Immature natural killer cell (primary cell): ENCODE measurements at regions not wholly inside any gene's neighbourhood (a gene's known extent, or its start where the extent isn't known, plus 50 kb on each side); places are given as distances from the start of the nearest gene placed in this dataset.

ENCODE experiments used
- DNase-seq, 3 donors: peaks; one replicate each; pipeline ENCODE4 v3.0.0; 2022; ENCODE audit warnings: mixed read lengths in 1 of 3
- H3K27ac Mint-ChIP-seq, 6 donors: one replicate each; pipeline ENCODE4 v1.8.0; 2020; ENCODE audit warnings: mixed read lengths in 6 of 6, mild to moderate bottlenecking in 5 of 6, inconsistent platforms in 4 of 6, moderate library complexity in 3 of 6
- H3K27me3 Mint-ChIP-seq, 3 donors: one replicate each; pipeline ENCODE4 v1.8.0; 2020 to 2021; ENCODE audit warnings: low read depth in 3 of 3, mild to moderate bottlenecking in 3 of 3, mixed read lengths in 3 of 3, moderate library complexity in 3 of 3, inconsistent platforms in 1 of 3
- H3K36me3 Mint-ChIP-seq, 3 donors: one replicate each; pipeline ENCODE4 v1.8.0; 2020; ENCODE audit warnings: mixed read lengths in 3 of 3, inconsistent platforms in 2 of 3, mild to moderate bottlenecking in 2 of 3
- H3K4me1 Mint-ChIP-seq, 2 donors: one replicate each; pipeline ENCODE4 v1.8.0; 2020; ENCODE audit warnings: inconsistent platforms in 2 of 2, mild to moderate bottlenecking in 2 of 2, mixed read lengths in 2 of 2, moderate library complexity in 1 of 2
- H3K4me3 Mint-ChIP-seq, 5 donors: one replicate each; pipeline ENCODE4 v1.8.0; 2020; ENCODE audit warnings: mild to moderate bottlenecking in 5 of 5, mixed read lengths in 5 of 5, inconsistent platforms in 3 of 5, moderate library complexity in 3 of 5
- H3K9me3 Mint-ChIP-seq, 6 donors: one replicate each; pipeline ENCODE4 v1.8.0; 2020; ENCODE audit warnings: mild to moderate bottlenecking in 6 of 6, mixed read lengths in 6 of 6, inconsistent platforms in 4 of 6, moderate library complexity in 3 of 6

GRCh38 chr3:194224471-194225417 lies 88.8 kb downstream of the HES1 start:
- Mint-ChIP-seq H3K27me3 (peaks cover 6 to 18% (median 11%) of the 10 kb centered on the region in 3 donors), H3K9me3 (no peaks in the 10 kb centered on the region), H3K36me3 (peaks cover 0 to 8% (median 0%) of the 10 kb centered on the region in 3 donors), H3K4me3 (peak overlapping the region in 1 of 5 donors; percentile 28), H3K27ac (peak overlapping the region in 1 of 6 donors; percentile 2), H3K4me1 (peaks cover 7 to 8% of the 10 kb centered on the region in 2 donors)
- DNase-seq = no peak

GRCh38 chr3:194225418-194225812 lies 89.5 kb downstream of the HES1 start:
- peaks cover 6 to 18% (median 11%) of the 10 kb centered on the region in 3 donors for H3K27me3 Mint-ChIP-seq

GRCh38 chr3:194225988-194226663 lies 90.2 kb downstream of the HES1 start:
- H3K27me3 Mint-ChIP-seq = peaks cover 6 to 18% (median 8%) of the 10 kb centered on the region in 3 donors
- no peak for DNase-seq
- H3K4me3 Mint-ChIP-seq = no peak overlapping the region
- H3K4me1 Mint-ChIP-seq = peaks cover 7 to 8% of the 10 kb centered on the region in 2 donors
- no peak overlapping the region for H3K27ac Mint-ChIP-seq
- peaks cover 0 to 8% (median 0%) of the 10 kb centered on the region in 3 donors for H3K36me3 Mint-ChIP-seq
- H3K9me3 Mint-ChIP-seq = no peaks in the 10 kb centered on the region

More at GRCh38 chr3:194225418-194225812, 89.5 kb downstream of the HES1 start:
- Mint-ChIP-seq H3K4me3 (no peak overlapping the region), H3K4me1 (peaks cover 7 to 8% of the 10 kb centered on the region in 2 donors), H3K27ac (no peak overlapping the region), H3K9me3 (no peaks in the 10 kb centered on the region), H3K36me3 (peaks cover 0 to 8% (median 0%) of the 10 kb centered on the region in 3 donors)
- DNase-seq = no peak

- Mint-ChIP-seq H3K4me1 (no peaks in the 10 kb centered on the region), H3K27me3 (peaks cover 3 to 14% (median 5%) of the 10 kb centered on the region in 3 donors), H3K9me3 (peaks cover 0 to 2% (median under 1%) of the 10 kb centered on the region in 6 donors), H3K27ac (no peak overlapping the region), H3K36me3 (peaks cover 0 to 12% (median 3%) of the 10 kb centered on the region in 3 donors), H3K4me3 (no peak overlapping the region)
- no peak for DNase-seq
Observed at GRCh38 chr3:194231929-194232832, 96.2 kb downstream of the HES1 start.

- no peak for DNase-seq
- H3K27me3 Mint-ChIP-seq = peaks cover 2 to 11% (median 10%) of the 10 kb centered on the region in 3 donors
- H3K4me3 Mint-ChIP-seq = no peak overlapping the region
- H3K36me3 Mint-ChIP-seq = peaks cover 0 to 14% (median 7%) of the 10 kb centered on the region in 3 donors
- no peaks in the 10 kb centered on the region for H3K4me1 Mint-ChIP-seq
- peaks cover 0 to 9% (median under 1%) of the 10 kb centered on the region in 6 donors for H3K9me3 Mint-ChIP-seq
- H3K27ac Mint-ChIP-seq = no peak overlapping the region
Observed at GRCh38 chr3:194233150-194233549, 97.2 kb downstream of the HES1 start.

- Mint-ChIP-seq H3K4me1 (no peaks in the 10 kb centered on the region), H3K4me3 (no peak overlapping the region), H3K9me3 (peaks cover 0 to 9% (median under 1%) of the 10 kb centered on the region in 6 donors), H3K27ac (no peak overlapping the region), H3K27me3 (peaks cover 2 to 11% (median 11%) of the 10 kb centered on the region in 3 donors), H3K36me3 (peaks cover 0 to 10% (median 7%) of the 10 kb centered on the region in 3 donors)
- DNase-seq = no peak
Observed at GRCh38 chr3:194235160-194235559, 99.2 kb downstream of the HES1 start.

DNA sequence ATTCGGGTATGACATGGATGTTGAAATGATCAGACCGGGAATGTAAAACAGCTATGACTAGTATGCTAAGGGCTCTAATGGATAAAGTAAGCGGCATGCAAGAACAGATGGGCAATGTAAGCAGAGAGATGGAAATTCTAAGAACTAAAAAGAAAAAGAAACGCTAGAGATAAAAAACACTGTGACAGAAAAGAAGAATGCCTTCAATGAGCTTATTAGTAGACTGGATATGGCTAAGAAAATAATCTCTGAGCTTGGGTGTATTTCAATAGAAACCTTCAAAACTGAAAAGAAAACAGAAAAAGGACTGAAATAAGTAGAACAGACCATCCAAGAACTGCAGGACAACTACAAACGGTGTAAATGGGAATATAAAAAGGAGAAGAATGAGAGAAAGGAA lies 101.2 kb downstream of the HES1 start:
- H3K27ac Mint-ChIP-seq = peak overlapping the region in 1 of 6 donors; percentile 31
- H3K9me3 Mint-ChIP-seq = peaks cover 0 to 9% (median under 1%) of the 10 kb centered on the region in 6 donors
- peaks cover 0 to 10% (median 7%) of the 10 kb centered on the region in 3 donors for H3K36me3 Mint-ChIP-seq
- no peak for DNase-seq
- no peaks in the 10 kb centered on the region for H3K4me1 Mint-ChIP-seq
- H3K4me3 Mint-ChIP-seq = no peak overlapping the region
- peaks cover 2 to 11% (median 11%) of the 10 kb centered on the region in 3 donors for H3K27me3 Mint-ChIP-seq

GRCh38 chr3:194240766-194241165 lies 104.8 kb downstream of the HES1 start:
- H3K4me3 Mint-ChIP-seq = no peak overlapping the region
- H3K27ac Mint-ChIP-seq = no peak overlapping the region
- peaks cover 2 to 15% (median 7%) of the 10 kb centered on the region in 3 donors for H3K27me3 Mint-ChIP-seq
- H3K4me1 Mint-ChIP-seq = no peaks in the 10 kb centered on the region
- H3K9me3 Mint-ChIP-seq = peaks cover 0 to 9% (median under 1%) of the 10 kb centered on the region in 6 donors
- DNase-seq = no peak
- peaks cover 0 to 10% (median 7%) of the 10 kb centered on the region in 3 donors for H3K36me3 Mint-ChIP-seq

- Mint-ChIP-seq H3K4me1 (no peaks in the 10 kb centered on the region), H3K9me3 (no peaks in the 10 kb centered on the region), H3K27me3 (peaks cover 0 to 5% (median under 1%) of the 10 kb centered on the region in 3 donors), H3K36me3 (no peaks in the 10 kb centered on the region), H3K27ac (no peak overlapping the region), H3K4me3 (no peak overlapping the region)
- no peak for DNase-seq
Observed at GRCh38 chr3:194243172-194243837, 107.4 kb downstream of the HES1 start.

DNA sequence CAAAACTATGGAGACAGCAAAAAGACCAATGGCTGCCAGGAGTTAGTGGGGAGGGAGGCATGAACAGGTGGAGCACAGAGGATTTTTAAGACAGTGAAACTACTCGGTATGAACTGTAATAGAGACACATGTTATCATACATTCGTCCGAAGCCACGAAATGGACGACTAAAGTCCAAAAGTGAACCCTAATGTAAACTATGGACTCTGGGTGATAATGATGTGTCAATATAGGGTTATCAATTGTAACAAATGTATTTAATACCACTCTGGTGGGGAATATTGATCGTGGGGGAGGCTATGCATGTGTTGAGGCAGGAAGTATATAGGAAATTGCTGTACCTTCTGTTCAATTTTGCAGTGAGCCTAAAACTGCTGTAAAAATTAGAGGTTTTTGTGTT lies 107.0 kb downstream of the CPN2 start:
- no peak for DNase-seq
- Mint-ChIP-seq H3K4me1 (no peaks in the 10 kb centered on the region), H3K4me3 (no peak overlapping the region), H3K27ac (no peak overlapping the region), H3K9me3 (no peaks in the 10 kb centered on the region), H3K27me3 (peaks cover 0 to 5% (median 2%) of the 10 kb centered on the region in 3 donors), H3K36me3 (no peaks in the 10 kb centered on the region)

GRCh38 chr3:194245474-194245873 lies 105.7 kb downstream of the CPN2 start:
- H3K36me3 Mint-ChIP-seq = no peaks in the 10 kb centered on the region

GRCh38 chr3:194245975-194246561 lies 105.1 kb downstream of the CPN2 start:
- peaks cover 0 to 4% (median 2%) of the 10 kb centered on the region in 3 donors for H3K27me3 Mint-ChIP-seq
- DNase-seq = no peak

More at GRCh38 chr3:194245474-194245873, 105.7 kb downstream of the CPN2 start:
- Mint-ChIP-seq H3K4me3 (no peak overlapping the region), H3K27me3 (peaks cover 0 to 4% (median 2%) of the 10 kb centered on the region in 3 donors), H3K9me3 (no peaks in the 10 kb centered on the region), H3K4me1 (no peaks in the 10 kb centered on the region), H3K27ac (no peak overlapping the region)
- no peak for DNase-seq

More at GRCh38 chr3:194245975-194246561, 105.1 kb downstream of the CPN2 start:
- no peaks in the 10 kb centered on the region for H3K9me3 Mint-ChIP-seq
- no peak overlapping the region for H3K27ac Mint-ChIP-seq
- H3K4me1 Mint-ChIP-seq = no peaks in the 10 kb centered on the region
- no peak overlapping the region for H3K4me3 Mint-ChIP-seq
- H3K36me3 Mint-ChIP-seq = no peaks in the 10 kb centered on the region
